ENCODE measurements at regions not wholly inside any gene's neighbourhood (a gene's known extent, or its start where the extent isn't known, plus 50 kb on each side); places are given as distances from the start of the nearest gene placed in this dataset.

DNA sequence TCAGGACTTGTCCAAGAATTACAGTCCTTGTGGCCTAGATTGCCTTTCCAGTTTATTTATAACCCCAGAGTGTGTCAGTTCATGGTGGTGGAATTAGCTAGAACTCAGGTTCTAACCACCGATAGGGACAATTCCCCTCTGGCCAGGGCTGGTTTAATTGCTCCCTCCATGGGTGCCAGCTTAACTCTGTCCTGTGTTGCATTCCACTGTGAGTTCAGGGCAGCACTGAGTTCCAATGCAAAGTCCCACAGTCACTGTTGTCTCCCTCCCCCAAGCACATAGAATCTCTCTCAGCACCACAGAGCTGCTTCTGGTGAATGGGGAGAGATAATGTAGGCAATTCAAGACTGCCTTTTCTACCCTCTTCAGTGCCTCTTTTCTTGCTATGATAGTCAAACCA is 82.5 kb upstream of the TNFRSF21 start:
- H3K36me3 ChIP-seq (ENCODE audit: insufficient read depth, low read length), result no peaks in the 10 kb centered on the region; the same call in 1 of the 2 replicates
- no peak overlapping the region for H2AFZ ChIP-seq (ENCODE audit: low read length)
- intact Hi-C loops (cut with micrococcal nuclease; ENCODE audit: unreplicated experiment), result no loop called here
- H4K20me1 ChIP-seq (ENCODE audit: insufficient read depth, low read length), result no peaks in the 10 kb centered on the region
- POLR2A ChIA-PET, result interaction anchor here (1.0 kb wide), 1 partner anchor 14 kb away, joined by 3 read pairs; no protein-coding TSS in a partner anchor
- TF ChIP-seq, protein P1, sequence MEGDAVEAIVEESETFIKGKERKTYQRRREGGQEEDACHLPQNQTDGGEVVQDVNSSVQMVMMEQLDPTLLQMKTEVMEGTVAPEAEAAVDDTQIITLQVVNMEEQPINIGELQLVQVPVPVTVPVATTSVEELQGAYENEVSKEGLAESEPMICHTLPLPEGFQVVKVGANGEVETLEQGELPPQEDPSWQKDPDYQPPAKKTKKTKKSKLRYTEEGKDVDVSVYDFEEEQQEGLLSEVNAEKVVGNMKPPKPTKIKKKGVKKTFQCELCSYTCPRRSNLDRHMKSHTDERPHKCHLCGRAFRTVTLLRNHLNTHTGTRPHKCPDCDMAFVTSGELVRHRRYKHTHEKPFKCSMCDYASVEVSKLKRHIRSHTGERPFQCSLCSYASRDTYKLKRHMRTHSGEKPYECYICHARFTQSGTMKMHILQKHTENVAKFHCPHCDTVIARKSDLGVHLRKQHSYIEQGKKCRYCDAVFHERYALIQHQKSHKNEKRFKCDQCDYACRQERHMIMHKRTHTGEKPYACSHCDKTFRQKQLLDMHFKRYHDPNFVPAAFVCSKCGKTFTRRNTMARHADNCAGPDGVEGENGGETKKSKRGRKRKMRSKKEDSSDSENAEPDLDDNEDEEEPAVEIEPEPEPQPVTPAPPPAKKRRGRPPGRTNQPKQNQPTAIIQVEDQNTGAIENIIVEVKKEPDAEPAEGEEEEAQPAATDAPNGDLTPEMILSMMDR (conservative IDR thresholded peaks at IDR 0.05; ENCODE audit: low read length), result no peak
- no peak for TF ChIP-seq EZH2phosphoT487 (IDR thresholded peaks at IDR 0.05; ENCODE audit: borderline replicate concordance, low read depth, low read length)
- no peaks in the 10 kb centered on the region for H3K79me2 ChIP-seq (ENCODE audit: insufficient read depth, low read depth, low read length)
- no peak for DNase-seq (ENCODE audit: low spot score)
- no peaks in the 10 kb centered on the region for H3K4me1 ChIP-seq (ENCODE audit: insufficient read depth, low read length, poor library complexity, severe bottlenecking)
- no peak overlapping the region for H3K4me2 ChIP-seq (ENCODE audit: low read length)
- no peak overlapping the region for H3K4me3 ChIP-seq (ENCODE audit: low read depth, low read length, poor library complexity, severe bottlenecking)
- no peak overlapping the region for H3K27ac ChIP-seq (ENCODE audit: low read depth, low read length, poor library complexity, severe bottlenecking)
- CTCF ChIA-PET (ENCODE audit: unreplicated experiment), result interaction anchor here (0.7 kb wide), 1 partner anchor 11 kb away, joined by 3 read pairs; no protein-coding TSS in a partner anchor
- no TSS peak for BruUV-seq (replicated peaks)
- peaks cover 16% of the 10 kb centered on the region; the same call in 1 of the 2 replicates for H3K9me3 ChIP-seq (ENCODE audit: low read length)
- 0 out of 2 replicates have a peak, but pooled peaks cover 2% of the 10 kb centered on the region for H3K9me2 ChIP-seq (ENCODE audit: insufficient read depth, low read length)

DNA sequence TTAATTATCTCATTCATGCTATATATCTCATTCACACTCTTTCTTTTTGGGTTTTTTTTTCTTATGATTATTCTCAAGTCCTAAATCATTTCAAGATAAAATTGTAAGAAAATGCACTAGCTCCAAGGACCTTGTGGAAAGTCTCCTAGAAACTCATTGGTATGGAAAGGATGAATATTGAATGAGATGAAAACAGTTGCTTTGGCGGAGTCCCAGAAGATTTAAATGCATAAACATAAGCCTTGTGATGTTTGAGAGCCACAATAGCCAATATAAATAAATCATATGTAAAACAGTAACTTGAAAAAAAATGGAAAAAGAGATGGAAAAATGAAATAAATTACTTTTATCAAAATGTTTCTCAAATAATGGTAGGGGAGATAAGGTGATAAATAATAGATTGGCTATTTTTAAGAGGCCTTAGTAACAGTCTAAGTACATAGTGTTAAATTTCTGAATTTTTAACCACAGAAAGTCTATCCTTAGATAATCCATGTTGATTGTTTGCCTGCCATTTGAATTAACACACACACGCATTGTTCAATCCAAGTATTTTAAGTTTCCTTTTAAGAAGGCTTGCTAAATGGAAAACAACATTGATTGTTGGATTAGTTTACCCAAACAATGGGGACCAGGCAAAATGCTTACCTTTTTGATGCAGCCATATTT is 81.1 kb upstream of the CD2AP start:
- no peak overlapping the region for H3K4me2 ChIP-seq (ENCODE audit: low read length)
- H3K9me3 ChIP-seq (ENCODE audit: low read length), result no peaks in the 10 kb centered on the region; the same call in 1 of the 2 replicates
- no peak for DNase-seq (ENCODE audit: low spot score)
- TF ChIP-seq, protein P1 (conservative IDR thresholded peaks at IDR 0.05; ENCODE audit: low read length), result no peak
- TF ChIP-seq EZH2phosphoT487 (IDR thresholded peaks at IDR 0.05; ENCODE audit: borderline replicate concordance, low read depth, low read length), result no peak
- BruUV-seq (replicated peaks), result no TSS peak
- H3K27ac ChIP-seq (ENCODE audit: low read depth, low read length, poor library complexity, severe bottlenecking), result no peak overlapping the region
- no peaks in the 10 kb centered on the region; the same call in 1 of the 2 replicates for H3K36me3 ChIP-seq (ENCODE audit: insufficient read depth, low read length)
- ChIA-PET POLR2A (interaction anchor here (0.6 to 2.0 kb wide), 4 partner anchors 12 to 733 kb away, joined by 3 to 7 read pairs (median 3); no protein-coding TSS in a partner anchor), CTCF (ENCODE audit: unreplicated experiment) (no interaction called here)
- H3K4me1 ChIP-seq (ENCODE audit: insufficient read depth, low read length, poor library complexity, severe bottlenecking), result no peaks in the 10 kb centered on the region
- no peaks in the 10 kb centered on the region for H4K20me1 ChIP-seq (ENCODE audit: insufficient read depth, low read length)
- H3K4me3 ChIP-seq (ENCODE audit: low read depth, low read length, poor library complexity, severe bottlenecking), result no peak overlapping the region
- 0 out of 2 replicates have a peak, but pooled peaks cover 2% of the 10 kb centered on the region for H3K9me2 ChIP-seq (ENCODE audit: insufficient read depth, low read length)
- intact Hi-C loops (cut with micrococcal nuclease; ENCODE audit: unreplicated experiment), result no loop called here
- no peak overlapping the region for H2AFZ ChIP-seq (ENCODE audit: low read length)
- no peaks in the 10 kb centered on the region for H3K79me2 ChIP-seq (ENCODE audit: insufficient read depth, low read depth, low read length)

DNA sequence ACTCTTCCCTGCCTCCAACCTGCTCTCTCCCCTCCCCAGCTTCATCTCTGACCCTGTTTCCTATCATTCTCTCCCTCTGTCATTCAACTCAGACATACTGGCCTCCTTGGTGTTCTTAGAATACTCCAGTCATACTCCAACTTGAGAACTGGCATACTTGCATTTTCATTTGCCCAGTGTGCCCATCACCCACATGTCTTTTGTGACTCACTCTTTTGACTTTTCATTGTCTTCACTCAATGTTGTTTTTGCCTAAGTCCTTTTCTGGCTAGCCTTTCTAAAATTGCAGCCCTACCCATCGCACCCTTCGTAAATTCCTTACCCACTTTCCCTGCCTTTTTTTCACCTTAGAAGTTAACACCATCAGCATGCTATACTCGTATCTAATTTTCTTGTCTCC is 77.0 kb upstream of the CD2AP start:
- Histone ChIP-seq H3K4me1 (ENCODE audit: insufficient read depth, low read length, poor library complexity, severe bottlenecking) (peaks cover 34% of the 10 kb centered on the region), H3K9me2 (ENCODE audit: insufficient read depth, low read length) (0 out of 2 replicates have a peak, but pooled peaks cover 2% of the 10 kb centered on the region), H3K79me2 (ENCODE audit: insufficient read depth, low read depth, low read length) (no peaks in the 10 kb centered on the region), H3K27ac (ENCODE audit: low read depth, low read length, poor library complexity, severe bottlenecking) (no peak overlapping the region), H3K4me3 (ENCODE audit: low read depth, low read length, poor library complexity, severe bottlenecking) (no peak overlapping the region), H4K20me1 (ENCODE audit: insufficient read depth, low read length) (no peaks in the 10 kb centered on the region), H3K9me3 (ENCODE audit: low read length) (no peaks in the 10 kb centered on the region), H2AFZ (ENCODE audit: low read length) (no peak overlapping the region), H3K36me3 (ENCODE audit: insufficient read depth, low read length) (no peaks in the 10 kb centered on the region), H3K4me2 (ENCODE audit: low read length) (no peak overlapping the region)
- ChIA-PET CTCF (ENCODE audit: unreplicated experiment) (no interaction called here), POLR2A (interaction anchor here (0.9 kb wide), 1 partner anchor 11 kb away, joined by 3 read pairs; no protein-coding TSS in a partner anchor)
- no TSS peak for BruUV-seq (replicated peaks)
- no peak for DNase-seq (ENCODE audit: low spot score)
- intact Hi-C loops (cut with micrococcal nuclease; ENCODE audit: unreplicated experiment), result no loop called here
- no peak for TF ChIP-seq EZH2phosphoT487 (IDR thresholded peaks at IDR 0.05; ENCODE audit: borderline replicate concordance, low read depth, low read length)
- TF ChIP-seq, protein P1 (conservative IDR thresholded peaks at IDR 0.05; ENCODE audit: low read length), result no peak

Measured in OCI-LY7 (cell line).